Neuronal stem cell (in vitro differentiated cells): ENCODE measurements at regions not wholly inside any gene's neighbourhood (a gene's known extent, or its start where the extent isn't known, plus 50 kb on each side); places are given as distances from the start of the nearest gene placed in this dataset.
"Not testable (repeated sequence)": the region's sequence is repeated elsewhere in the genome, so short reads cannot be mapped to it uniquely, and the experiment has no call there.

ENCODE experiments used
- DNase-seq: peaks from one replicate; pipeline ENCODE4 v3.0.0-alpha.2; 2013; ENCODE audit warnings: low spot score
- H2AFZ ChIP-seq: one replicate; pipeline ENCODE4 v1.6.1; 2013; ENCODE audit warnings: mild to moderate bottlenecking, low read length, inconsistent platforms
- H2AK5ac ChIP-seq: 2 replicates; pipeline ENCODE4 v1.6.1; 2013; ENCODE audit warnings: low read depth, mild to moderate bottlenecking, inconsistent platforms, low read length, moderate library complexity, mixed read lengths
- H2BK120ac ChIP-seq: 2 replicates; pipeline ENCODE4 v1.6.1; 2013; ENCODE audit warnings: low read depth, mild to moderate bottlenecking, inconsistent platforms, low read length, moderate library complexity, mixed read lengths
- H2BK12ac ChIP-seq: one replicate; pipeline ENCODE4 v1.6.1; 2013; ENCODE audit warnings: low read length, inconsistent platforms
- H2BK15ac ChIP-seq: 2 replicates; pipeline ENCODE4 v1.6.1; 2013; ENCODE audit warnings: mild to moderate bottlenecking, low read length, inconsistent platforms, mixed read lengths
- H2BK5ac ChIP-seq: one replicate; pipeline ENCODE4 v1.6.1; 2013; ENCODE audit warnings: inconsistent platforms, mild to moderate bottlenecking, low read length, moderate library complexity
- H3K14ac ChIP-seq: one replicate; pipeline ENCODE4 v1.6.1; 2013; ENCODE audit warnings: low read length, inconsistent platforms
- H3K18ac ChIP-seq: 2 replicates; pipeline ENCODE4 v1.6.1; 2013; ENCODE audit warnings: low read length, inconsistent platforms
- H3K23ac ChIP-seq: 2 replicates; pipeline ENCODE4 v1.6.1; 2013; ENCODE audit warnings: low read depth, mild to moderate bottlenecking, mixed read lengths, low read length, inconsistent platforms; ENCODE audit not compliant: poor library complexity
- H3K27ac ChIP-seq: replicated peaks from 3 replicates; pipeline ENCODE4 v1.5.1; 2013; ENCODE audit warnings: low read length, inconsistent platforms
- H3K27me3 ChIP-seq, 3 experiments: 2 replicates each; pipeline ENCODE4 v1.6.1; 2013; ENCODE audit warnings: low read length in 3 of 3, mild to moderate bottlenecking in 2 of 3, inconsistent platforms in 1 of 3, low read depth in 1 of 3, mixed read lengths in 1 of 3, moderate library complexity in 1 of 3; ENCODE audit not compliant: control insufficient read depth in 3 of 3, insufficient read depth in 3 of 3
- H3K36me3 ChIP-seq, 2 donors: replicated peaks in 1 of 2; 2 replicates each; pipeline ENCODE4 v1.6.1; 2013; ENCODE audit warnings: low read length in 2 of 2; ENCODE audit not compliant: control insufficient read depth in 2 of 2, insufficient read depth in 2 of 2
- H3K4ac ChIP-seq: 2 replicates; pipeline ENCODE4 v1.6.1; 2013; ENCODE audit warnings: inconsistent platforms, mild to moderate bottlenecking, low read length, moderate library complexity
- H3K4me1 ChIP-seq, 2 donors: 1 replicate in 1 of 2; 2 replicates in 1 of 2; pipeline ENCODE4 v1.6.1; 2013; ENCODE audit warnings: low read length in 2 of 2, low read depth in 1 of 2; ENCODE audit not compliant: control insufficient read depth in 2 of 2, insufficient read depth in 1 of 2
- H3K4me2 ChIP-seq: one replicate; pipeline ENCODE4 v1.6.1; 2013; ENCODE audit warnings: mild to moderate bottlenecking, low read length, inconsistent platforms; ENCODE audit not compliant: insufficient read depth, poor library complexity, severe bottlenecking
- H3K4me3 ChIP-seq, 2 donors: 2 replicates each; pipeline ENCODE4 v1.5.1; 2013; ENCODE audit warnings: low read length in 2 of 2, mild to moderate bottlenecking in 2 of 2, inconsistent platforms in 1 of 2, moderate library complexity in 1 of 2
- H3K79me1 ChIP-seq: one replicate; pipeline ENCODE4 v1.6.1; 2013; ENCODE audit warnings: low read depth, mild to moderate bottlenecking, inconsistent platforms, low read length, moderate library complexity
- H3K9ac ChIP-seq: one replicate; pipeline ENCODE4 v1.6.1; 2013; ENCODE audit warnings: mild to moderate bottlenecking, low read depth, low read length, inconsistent platforms; ENCODE audit not compliant: poor library complexity
- H3K9me3 ChIP-seq, 2 donors: replicated peaks in 1 of 2; 2 replicates each; pipeline versions ENCODE3 to v1.6.1; 2013; ENCODE audit warnings: low read length in 2 of 2, mild to moderate bottlenecking in 2 of 2, inconsistent platforms in 1 of 2, low read depth in 1 of 2, mixed read lengths in 1 of 2, moderate library complexity in 1 of 2; ENCODE audit not compliant: control insufficient read depth in 2 of 2, insufficient read depth in 1 of 2
- H4K8ac ChIP-seq: one replicate; pipeline ENCODE4 v1.6.1; 2013; ENCODE audit warnings: low read depth, mild to moderate bottlenecking, inconsistent platforms, low read length, moderate library complexity
- H4K91ac ChIP-seq: one replicate; pipeline ENCODE4 v1.6.1; 2013; ENCODE audit warnings: low read length, low read depth, mild to moderate bottlenecking, inconsistent platforms; ENCODE audit not compliant: poor library complexity
- WGBS, 2 donors: extraction: QIAGEN DNeasy Blood & Tissue Kit; methylation state at CpG; one replicate each; pipeline ENCODE4 v1.1.7; 2013; ENCODE audit warnings: missing lambda C conversion rate in 2 of 2, mixed read lengths in 1 of 2; ENCODE audit not compliant: insufficient read length in 2 of 2, insufficient replicate concordance in 1 of 2; ENCODE audit errors: extremely low coverage in 2 of 2; 5-methylcytosine and 5-hydroxymethylcytosine counted together

- not testable (repeated sequence) for H3K4me2 ChIP-seq, H2AFZ ChIP-seq, H2BK15ac ChIP-seq, H3K36me3 ChIP-seq, H2BK12ac ChIP-seq, H2BK5ac ChIP-seq, H4K91ac ChIP-seq, H3K27ac ChIP-seq, H3K9ac ChIP-seq, H3K79me1 ChIP-seq, H4K8ac ChIP-seq, H3K18ac ChIP-seq, H2BK120ac ChIP-seq, H3K27me3 ChIP-seq, H3K9me3 ChIP-seq, H3K14ac ChIP-seq, H3K4me1 ChIP-seq, H3K4ac ChIP-seq, DNase-seq, H3K4me3 ChIP-seq, H3K23ac ChIP-seq, H2AK5ac ChIP-seq
- WGBS, 2 donors = no CpG with 5 or more reads among the region's 7 CpGs
These were observed 188.0 kb downstream of the PRELID2 start for GRCh38 chr5:145647137-145647536.

GRCh38 chr5:145643214-145643613, 191.9 kb downstream of the PRELID2 start:
- not testable (repeated sequence) for H2BK12ac ChIP-seq, H3K9me3 ChIP-seq, H3K4me3 ChIP-seq, H3K4me1 ChIP-seq, DNase-seq, H3K36me3 ChIP-seq, H4K91ac ChIP-seq, H2BK15ac ChIP-seq, H3K4me2 ChIP-seq, H3K4ac ChIP-seq, H3K14ac ChIP-seq, H3K23ac ChIP-seq, H3K9ac ChIP-seq, H3K18ac ChIP-seq, H3K27me3 ChIP-seq, H2BK5ac ChIP-seq, H2AK5ac ChIP-seq, H3K79me1 ChIP-seq, H3K27ac ChIP-seq, H4K8ac ChIP-seq, H2BK120ac ChIP-seq, H2AFZ ChIP-seq
- no CpG with 5 or more reads among the region's 1 CpG for WGBS, 2 donors

GRCh38 chr5:145637396-145637795, 197.7 kb downstream of the PRELID2 start:
- Histone ChIP-seq H3K4me1 (no peaks in the 10 kb centered on the region), H2AK5ac (no peak overlapping the region), H3K36me3 (no peaks in the 10 kb centered on the region), H3K27ac (no peak overlapping the region), H3K4ac (no peak overlapping the region), H4K91ac (no peak overlapping the region), H3K27me3 (no peaks in the 10 kb centered on the region), H3K23ac (no peak overlapping the region), H3K14ac (no peak overlapping the region), H3K4me3 (no peak overlapping the region), H3K79me1 (no peaks in the 10 kb centered on the region), H3K9ac (no peak overlapping the region), H2BK5ac (no peak overlapping the region), H3K4me2 (no peak overlapping the region), H2AFZ (no peak overlapping the region), H3K18ac (no peak overlapping the region), H2BK120ac (no peak overlapping the region), H4K8ac (no peak overlapping the region), H2BK12ac (no peak overlapping the region), H2BK15ac (no peak overlapping the region), H3K9me3 (no peaks in the 10 kb centered on the region)
- no peak for DNase-seq

- Histone ChIP-seq H2AK5ac (no peak overlapping the region), H3K27me3 (no peaks in the 10 kb centered on the region), H3K23ac (no peak overlapping the region), H3K27ac (no peak overlapping the region), H3K9me3 (no peaks in the 10 kb centered on the region), H2BK12ac (no peak overlapping the region), H3K18ac (no peak overlapping the region), H3K4me3 (no peak overlapping the region), H4K91ac (no peak overlapping the region), H3K14ac (no peak overlapping the region), H3K9ac (no peak overlapping the region), H3K79me1 (no peaks in the 10 kb centered on the region), H3K4ac (no peak overlapping the region), H2BK120ac (no peak overlapping the region), H4K8ac (no peak overlapping the region), H3K4me1 (no peaks in the 10 kb centered on the region), H3K36me3 (no peaks in the 10 kb centered on the region), H2AFZ (no peak overlapping the region), H2BK15ac (no peak overlapping the region), H2BK5ac (no peak overlapping the region), H3K4me2 (no peak overlapping the region)
- DNase-seq = no peak
These were observed 198.8 kb downstream of the PRELID2 start for GRCh38 chr5:145636371-145636770.
